Astrocyte (in vitro differentiated cells and primary cell): ENCODE measurements at regions not wholly inside any gene's neighbourhood (a gene's known extent, or its start where the extent isn't known, plus 50 kb on each side); places are given as distances from the start of the nearest gene placed in this dataset.

Source experiments
- DNase-seq: peaks from one replicate; pipeline ENCODE4 v3.0.0-alpha.2; 2010; ENCODE audit warnings: low read depth
- FAIRE-seq: peaks from 2 replicates; lab custom pipeline; 2011; peaks lifted over from hg19 to GRCh38; lab: Jason Lieb, UNC
- H2AFZ ChIP-seq: 2 replicates; pipeline ENCODE4 v1.6.0; 2012; ENCODE audit warnings: low read depth, low read length, inconsistent platforms
- H3K27ac ChIP-seq: 2 replicates; pipeline ENCODE4 v1.5.1; 2011; ENCODE audit warnings: low read depth, low read length, inconsistent platforms
- H3K27me3 ChIP-seq: 2 replicates; pipeline ENCODE4 v1.6.0; 2011; ENCODE audit warnings: low read length, inconsistent platforms; ENCODE audit not compliant: insufficient read depth
- H3K36me3 ChIP-seq: 2 replicates; pipeline ENCODE4 v1.5.1; 2011; ENCODE audit warnings: low read length, inconsistent platforms; ENCODE audit not compliant: insufficient read depth
- H3K4me1 ChIP-seq: 2 replicates; pipeline ENCODE4 v1.5.1; 2011; ENCODE audit warnings: low read length, inconsistent platforms; ENCODE audit not compliant: insufficient read depth
- H3K4me2 ChIP-seq: 2 replicates; pipeline ENCODE4 v1.6.0; 2012; ENCODE audit warnings: low read length, inconsistent platforms
- H3K4me3 ChIP-seq: 2 replicates; pipeline ENCODE4 v1.5.1; 2011; ENCODE audit warnings: low read depth, mild to moderate bottlenecking, low read length, inconsistent platforms; ENCODE audit not compliant: insufficient read depth
- H3K79me2 ChIP-seq: 2 replicates; pipeline ENCODE4 v1.6.0; 2012; ENCODE audit warnings: mild to moderate bottlenecking, low read length, inconsistent platforms; ENCODE audit not compliant: insufficient read depth
- H3K9ac ChIP-seq: 2 replicates; pipeline ENCODE4 v1.6.0; 2012; ENCODE audit warnings: mild to moderate bottlenecking, low read length, inconsistent platforms
- H3K9me3 ChIP-seq: 2 replicates; pipeline ENCODE4 v1.5.1; 2012; ENCODE audit warnings: low read depth, mild to moderate bottlenecking, low read length, inconsistent platforms; ENCODE audit not compliant: insufficient read depth
- H4K20me1 ChIP-seq: 2 replicates; pipeline ENCODE4 v1.6.0; 2012; ENCODE audit warnings: low read length, inconsistent platforms; ENCODE audit not compliant: insufficient read depth
- H3K27ac Mint-ChIP-seq: one replicate; pipeline ENCODE4 v1.8.0; 2021; ENCODE audit warnings: mild to moderate bottlenecking, mixed read lengths; ENCODE audit not compliant: unreplicated experiment
- H3K27me3 Mint-ChIP-seq: one replicate; pipeline ENCODE4 v1.8.0; 2021; ENCODE audit warnings: low read depth, mixed read lengths; ENCODE audit not compliant: unreplicated experiment
- H3K36me3 Mint-ChIP-seq: one replicate; pipeline ENCODE4 v1.8.0; 2021; ENCODE audit warnings: low read depth, mixed read lengths; ENCODE audit not compliant: unreplicated experiment
- H3K4me1 Mint-ChIP-seq: one replicate; pipeline ENCODE4 v1.8.0; 2021; ENCODE audit warnings: low read depth, mixed read lengths; ENCODE audit not compliant: unreplicated experiment
- H3K4me3 Mint-ChIP-seq: one replicate; pipeline ENCODE4 v1.8.0; 2021; ENCODE audit warnings: mild to moderate bottlenecking, moderate library complexity, mixed read lengths; ENCODE audit not compliant: unreplicated experiment
- H3K9me3 Mint-ChIP-seq: one replicate; pipeline ENCODE4 v1.8.0; 2021; ENCODE audit warnings: mild to moderate bottlenecking, mixed read lengths; ENCODE audit not compliant: unreplicated experiment
- CTCF ChIP-seq: IDR thresholded peaks from 2 replicates; pipeline ENCODE4 v1.5.1; 2011; ENCODE audit warnings: low read depth, mild to moderate bottlenecking, inconsistent platforms, low read length, moderate library complexity; ENCODE audit not compliant: insufficient read depth
- EZH2 ChIP-seq: IDR thresholded peaks from 2 replicates; pipeline ENCODE4 v1.6.1; 2012; ENCODE audit warnings: mild to moderate bottlenecking, low read length, inconsistent platforms; ENCODE audit not compliant: insufficient read depth

GRCh38 chr6:15888798-15889772 is 226.3 kb upstream of the DTNBP1 start:
- H3K9me3 ChIP-seq = no peaks in the 10 kb centered on the region
- H3K27me3 ChIP-seq = peaks cover 2% of the 10 kb centered on the region
- no peak for TF ChIP-seq EZH2
- TF ChIP-seq CTCF = no peak
- no peaks in the 10 kb centered on the region for H4K20me1 ChIP-seq
- no peak overlapping the region for H3K27ac ChIP-seq
- no peaks in the 10 kb centered on the region for H3K4me1 Mint-ChIP-seq
- no peak overlapping the region for H2AFZ ChIP-seq
- H3K4me1 ChIP-seq = no peaks in the 10 kb centered on the region
- no peak overlapping the region for H3K4me2 ChIP-seq
- no peak overlapping the region for H3K4me3 Mint-ChIP-seq
- FAIRE-seq (no peak), DNase-seq (no peak)
- H3K36me3 ChIP-seq = no peaks in the 10 kb centered on the region
- H3K27ac Mint-ChIP-seq = no peak overlapping the region
- H3K27me3 Mint-ChIP-seq = peaks cover 13% of the 10 kb centered on the region
- H3K9ac ChIP-seq = no peak overlapping the region
- no peak overlapping the region for H3K4me3 ChIP-seq
- no peaks in the 10 kb centered on the region for H3K36me3 Mint-ChIP-seq
- no peaks in the 10 kb centered on the region for H3K9me3 Mint-ChIP-seq
- no peaks in the 10 kb centered on the region for H3K79me2 ChIP-seq

- peaks cover 13% of the 10 kb centered on the region for H3K27me3 Mint-ChIP-seq
- no peaks in the 10 kb centered on the region for H3K9me3 Mint-ChIP-seq
- TF ChIP-seq CTCF (no peak), EZH2 (no peak)
- Histone ChIP-seq H2AFZ (no peak overlapping the region), H4K20me1 (no peaks in the 10 kb centered on the region), H3K27me3 (peaks cover 2% of the 10 kb centered on the region), H3K4me1 (no peaks in the 10 kb centered on the region), H3K27ac (no peak overlapping the region), H3K9me3 (no peaks in the 10 kb centered on the region), H3K4me3 (no peak overlapping the region), H3K9ac (no peak overlapping the region), H3K79me2 (no peaks in the 10 kb centered on the region), H3K36me3 (no peaks in the 10 kb centered on the region), H3K4me2 (no peak overlapping the region)
- no peak overlapping the region for H3K27ac Mint-ChIP-seq
- H3K4me1 Mint-ChIP-seq = no peaks in the 10 kb centered on the region
- DNase-seq = no peak
- H3K4me3 Mint-ChIP-seq = no peak overlapping the region
- no peak for FAIRE-seq
- H3K36me3 Mint-ChIP-seq = no peaks in the 10 kb centered on the region
Measured at GRCh38 chr6:15887491-15888461, 224.9 kb upstream of the DTNBP1 start.
